ENCODE measurements at regions not wholly inside any gene's neighbourhood (a gene's known extent, or its start where the extent isn't known, plus 50 kb on each side); places are given as distances from the start of the nearest gene placed in this dataset.

DNA sequence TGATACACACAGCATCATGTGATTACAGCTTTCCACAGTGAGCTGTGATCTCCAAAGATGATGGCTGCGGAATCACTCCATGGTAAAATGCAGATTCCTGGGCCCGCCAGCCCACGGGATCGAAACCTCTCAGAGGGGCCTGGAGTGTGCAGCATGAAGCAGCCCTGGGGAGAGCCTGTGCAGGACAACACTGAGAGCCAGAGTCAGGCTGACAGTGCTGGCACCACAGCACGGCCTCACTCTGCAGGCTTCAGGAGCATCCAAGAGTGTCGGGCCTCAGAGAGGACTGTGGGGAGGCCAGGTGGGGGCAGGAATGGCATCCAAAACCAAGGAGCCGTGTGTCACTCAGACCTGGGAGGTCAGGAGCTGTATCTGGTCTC, 533.4 kb downstream of the TCERG1L start:
- no peak for DNase-seq

DNA sequence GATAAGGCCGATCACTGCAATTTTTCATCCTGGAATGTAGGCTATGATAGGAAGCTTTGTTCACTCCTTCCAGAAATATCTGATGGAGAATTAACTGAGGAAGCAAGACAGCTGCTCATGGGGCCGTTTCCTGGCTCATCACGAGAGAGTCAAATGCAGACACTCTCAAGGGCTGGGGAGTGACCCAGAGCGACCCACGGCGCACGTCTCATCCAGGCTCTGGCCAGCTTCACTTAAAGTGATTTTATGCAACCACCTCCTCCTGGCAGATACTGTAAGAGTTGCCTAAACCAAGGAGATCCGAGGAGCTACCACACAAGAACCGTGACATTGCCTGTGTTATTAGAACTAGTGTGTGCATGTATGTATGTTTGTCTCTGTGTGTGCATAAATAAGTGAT, 530.8 kb downstream of the TCERG1L start:
- no peak for DNase-seq

- no peak for DNase-seq
Observed at GRCh38 chr10:130781206-130781605, 530.3 kb downstream of the TCERG1L start.

DNA sequence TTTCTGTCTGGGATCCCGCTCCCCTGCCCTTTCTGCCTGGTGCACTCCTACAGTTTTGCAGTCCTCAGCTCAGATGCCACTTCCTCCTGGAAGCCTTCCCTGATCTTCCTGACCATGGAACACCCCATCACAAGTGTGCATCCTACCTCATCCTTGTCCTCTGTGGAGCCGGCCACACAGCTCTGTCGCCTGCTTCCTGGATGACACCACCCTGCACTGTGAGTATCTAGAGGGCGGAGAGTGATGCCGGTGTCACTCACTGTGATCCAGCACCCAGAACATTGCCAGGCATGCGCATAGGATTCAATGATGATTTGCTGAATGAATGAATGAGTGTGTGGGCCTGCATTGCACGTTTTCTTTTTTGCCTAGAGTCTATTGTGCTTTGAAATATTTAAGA, 529.9 kb downstream of the TCERG1L start:
- no peak for DNase-seq

- no peak for DNase-seq
Observed at GRCh38 chr10:130782467-130782866, 529.1 kb downstream of the TCERG1L start.

DNA sequence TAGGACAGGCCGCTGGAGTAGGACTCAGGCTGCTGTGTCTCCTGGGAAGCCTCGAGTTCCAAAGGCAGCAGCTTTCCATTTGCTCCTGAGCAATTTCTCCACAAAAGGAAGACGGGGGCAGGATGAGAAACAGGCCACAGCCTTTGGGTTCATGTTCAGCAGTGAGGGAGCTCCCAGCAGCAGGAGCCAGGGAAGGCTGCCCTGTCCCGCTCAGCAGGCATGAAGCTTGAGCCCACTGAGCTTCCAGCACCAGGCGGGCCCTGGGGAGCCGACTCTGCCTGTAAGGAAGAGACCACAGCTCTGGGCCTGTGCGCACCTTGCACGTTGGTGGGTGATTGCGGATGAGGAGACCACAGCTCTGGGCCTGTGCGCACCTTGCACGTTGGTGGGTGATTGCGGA, 527.2 kb downstream of the TCERG1L start:
- no peak for DNase-seq

GRCh38 chr10:130786365-130786966, 525.1 kb downstream of the TCERG1L start:
- DNase-seq = no peak

DNA sequence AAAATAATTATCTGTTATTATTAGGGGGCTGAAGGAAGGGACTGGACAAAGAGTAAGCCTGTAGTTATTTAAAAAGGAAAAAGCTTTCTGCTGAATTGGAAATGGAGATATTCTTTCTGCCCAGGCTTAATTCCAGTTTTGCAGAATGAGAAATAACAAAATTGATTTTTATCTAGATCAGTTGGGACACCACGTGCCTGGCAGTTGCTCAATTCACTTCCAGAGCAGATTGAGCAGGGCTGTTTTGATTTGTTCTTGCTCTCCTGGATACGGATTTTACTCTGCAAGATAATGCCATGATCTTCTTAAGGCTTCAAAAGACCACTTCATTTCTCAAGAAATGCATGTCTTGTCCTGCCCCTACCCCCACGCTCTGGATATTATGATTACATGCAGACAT, 524.3 kb downstream of the TCERG1L start:
- no peak for DNase-seq

- no peak for DNase-seq
Observed at GRCh38 chr10:130787821-130788220, 523.7 kb downstream of the TCERG1L start.

DNA sequence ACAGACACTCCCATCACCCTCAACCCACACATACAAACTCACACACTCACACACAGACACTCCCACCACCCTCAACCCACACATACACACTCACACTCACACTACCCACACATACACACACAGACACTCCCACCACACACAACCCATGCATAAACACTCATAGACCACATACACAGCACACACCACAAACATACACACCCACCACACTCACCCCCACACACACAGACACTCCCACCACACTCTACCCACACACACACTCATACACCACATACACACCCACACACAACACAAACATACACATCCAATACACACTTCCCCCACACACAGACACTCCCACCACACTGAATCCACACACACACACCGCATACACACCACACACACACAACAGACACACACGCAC, 521.2 kb downstream of the TCERG1L start:
- DNase-seq = no peak

DNA sequence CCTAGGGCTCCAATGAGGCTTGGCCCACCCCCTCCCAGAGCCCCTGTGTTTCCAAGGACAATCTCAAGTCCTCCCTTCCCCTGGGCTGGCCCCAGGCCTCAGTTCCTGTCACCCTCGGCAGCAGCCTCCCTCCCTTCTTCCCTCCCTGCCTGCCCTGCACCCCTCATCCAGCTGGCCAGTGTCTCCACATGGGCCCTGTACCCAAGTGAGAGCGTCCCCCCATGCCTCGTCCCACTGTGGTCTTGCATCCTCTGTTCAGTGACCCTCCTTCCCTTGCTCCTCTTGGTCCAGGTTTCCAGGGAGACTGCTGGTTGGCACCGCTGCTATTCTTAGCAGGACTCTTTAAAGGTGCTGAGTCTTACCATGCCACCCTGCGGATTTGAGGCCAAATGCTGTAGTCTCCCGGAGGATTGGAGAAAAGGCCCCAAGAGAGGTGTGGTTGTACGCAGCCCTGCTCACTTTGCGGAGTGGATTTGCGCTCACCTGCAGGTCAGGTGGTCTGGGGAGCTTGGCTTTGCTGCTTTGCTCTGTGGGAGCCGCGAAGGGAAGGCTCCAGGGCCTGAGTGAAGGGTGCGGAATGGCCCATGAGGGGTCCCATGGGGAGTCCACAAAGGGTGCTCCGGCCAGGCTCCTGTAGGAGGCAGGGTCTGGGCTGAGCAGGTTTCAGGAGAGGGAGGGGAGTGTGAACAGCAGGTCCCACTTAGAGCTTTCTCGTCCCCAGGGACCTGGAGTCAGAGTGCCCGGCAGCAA, 519.2 kb downstream of the TCERG1L start:
- DNase-seq = no peak

- DNase-seq = no peak
Observed at GRCh38 chr10:130795819-130796218, 515.7 kb downstream of the TCERG1L start.

GRCh38 chr10:130799532-130799931, 512.0 kb downstream of the TCERG1L start:
- DNase-seq = no peak

- no peak for DNase-seq
Observed at GRCh38 chr10:130800281-130800680, 511.2 kb downstream of the TCERG1L start.

- DNase-seq = no peak
Observed at GRCh38 chr10:130801276-130801675, 510.2 kb downstream of the TCERG1L start.

- no peak for DNase-seq
Observed at GRCh38 chr10:130801784-130802183, 509.7 kb downstream of the TCERG1L start.

DNA sequence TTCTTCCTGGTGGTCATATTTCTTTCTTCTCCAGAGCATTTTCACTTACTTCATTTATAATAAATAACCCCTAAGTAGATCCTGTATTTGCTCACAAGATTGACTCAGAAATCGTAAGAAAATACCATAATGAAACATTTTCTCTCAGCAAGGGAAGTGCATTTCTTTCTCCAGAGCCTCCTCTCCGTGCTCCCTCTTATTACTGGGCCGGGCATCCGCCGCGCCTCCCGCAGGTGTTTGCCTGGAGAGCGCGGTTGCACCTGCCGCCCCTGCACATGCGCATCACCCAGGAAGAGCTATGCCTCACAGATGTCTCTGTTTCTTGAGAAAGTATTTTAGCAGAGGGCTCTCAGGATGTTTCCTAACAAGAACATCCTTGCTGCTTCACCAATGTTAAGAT, 509.2 kb downstream of the TCERG1L start:
- no peak for DNase-seq

DNA sequence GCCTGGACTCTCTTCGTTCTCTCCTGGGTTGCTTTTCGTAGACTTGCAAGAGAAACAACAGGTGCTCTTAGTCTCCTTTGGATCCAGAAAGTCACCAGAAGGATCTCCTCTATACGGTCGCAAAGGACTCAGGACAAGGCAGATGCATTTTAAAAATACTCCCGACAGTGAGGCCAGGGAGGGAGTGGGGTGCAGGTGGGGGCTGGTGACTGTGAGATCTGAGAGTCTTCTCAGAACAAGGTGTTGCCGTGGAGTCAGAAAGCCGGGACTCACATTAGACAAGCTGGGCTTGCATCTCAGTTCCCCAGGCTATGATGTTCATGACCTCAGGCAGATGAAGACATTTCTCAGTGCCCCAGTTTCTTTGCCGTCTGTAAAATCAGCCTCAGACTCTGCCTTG, 507.2 kb downstream of the TCERG1L start:
- no peak for DNase-seq

- no peak for DNase-seq
Observed at GRCh38 chr10:130804778-130805634, 506.5 kb downstream of the TCERG1L start.

DNA sequence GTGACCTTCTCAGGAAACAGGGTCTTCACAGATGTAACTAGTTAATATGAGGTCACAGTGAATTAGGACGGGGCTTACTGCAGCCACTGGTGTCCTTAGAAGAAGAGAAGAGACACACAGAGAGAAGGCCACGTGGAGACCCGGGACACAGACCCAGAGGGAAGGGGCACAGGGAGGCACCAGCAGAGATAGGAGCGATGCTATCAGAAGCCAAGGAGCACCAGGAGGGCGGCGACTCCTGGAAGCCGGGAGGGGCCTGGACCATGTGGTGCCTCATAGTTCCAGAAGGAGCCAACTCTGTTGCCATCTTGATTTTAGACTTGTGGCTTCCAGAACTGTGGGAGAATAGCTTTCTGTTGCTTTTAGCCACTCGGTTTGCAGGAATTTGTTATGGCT, 505.9 kb downstream of the TCERG1L start:
- no peak for DNase-seq

DNA sequence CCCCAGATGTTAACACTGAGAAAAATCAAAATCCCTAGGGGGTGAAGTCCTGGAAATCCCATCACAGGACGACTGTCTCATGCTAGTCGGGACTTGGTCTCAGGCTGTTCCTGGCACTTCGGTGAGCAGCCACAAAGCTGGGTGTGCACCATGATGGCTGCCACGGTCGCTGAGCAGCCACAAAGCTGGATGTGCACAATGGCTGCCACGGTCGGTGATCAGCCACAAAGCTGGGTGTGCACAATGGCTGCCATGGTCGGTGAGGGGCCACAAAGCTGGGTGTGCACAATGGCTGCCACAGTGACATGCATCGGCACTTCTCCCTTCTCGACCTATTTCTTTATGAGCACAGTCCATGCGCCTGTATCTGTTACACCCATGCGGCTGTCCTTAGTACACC, 505.1 kb downstream of the TCERG1L start:
- no peak for DNase-seq

DNA sequence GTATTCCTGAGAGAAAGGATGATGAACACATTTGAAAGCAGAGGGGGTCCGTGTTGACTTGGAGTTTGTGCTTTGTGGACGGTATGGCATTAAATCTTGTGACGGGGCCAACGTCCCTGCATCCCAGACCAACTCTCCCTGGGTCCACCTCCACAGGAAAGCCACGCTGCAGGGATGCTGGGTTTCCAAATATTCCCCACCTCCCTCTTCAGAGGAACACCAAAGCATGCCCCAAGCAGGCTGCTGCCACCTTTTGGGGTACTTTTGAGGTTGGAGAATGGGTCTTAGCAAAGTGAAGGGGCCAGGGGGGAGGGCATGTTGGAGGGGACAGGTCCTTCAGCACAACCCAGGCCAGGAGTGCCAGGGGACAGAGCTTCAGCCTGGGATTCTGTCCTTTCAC, 504.4 kb downstream of the TCERG1L start:
- no peak for DNase-seq

DNA sequence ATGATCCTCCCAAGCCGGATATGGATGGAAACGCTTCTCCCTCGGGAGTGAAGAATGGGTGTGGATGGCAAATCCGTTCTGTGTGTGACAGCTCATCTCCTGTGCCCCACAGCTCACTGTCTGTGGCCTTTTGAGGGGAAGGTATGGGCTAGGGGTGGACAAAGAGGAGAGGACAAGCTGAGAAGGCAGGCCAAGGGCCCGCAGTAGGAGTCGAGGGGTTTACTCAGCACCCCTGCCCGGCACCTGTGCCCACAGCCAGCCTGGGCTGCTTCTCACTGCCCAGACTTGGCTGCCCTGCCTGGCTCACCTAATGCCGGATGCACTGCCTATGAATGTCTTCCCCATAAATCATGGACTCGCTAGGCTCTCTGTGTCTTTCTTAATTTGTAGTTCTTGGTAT, 503.8 kb downstream of the TCERG1L start:
- DNase-seq = no peak

DNA sequence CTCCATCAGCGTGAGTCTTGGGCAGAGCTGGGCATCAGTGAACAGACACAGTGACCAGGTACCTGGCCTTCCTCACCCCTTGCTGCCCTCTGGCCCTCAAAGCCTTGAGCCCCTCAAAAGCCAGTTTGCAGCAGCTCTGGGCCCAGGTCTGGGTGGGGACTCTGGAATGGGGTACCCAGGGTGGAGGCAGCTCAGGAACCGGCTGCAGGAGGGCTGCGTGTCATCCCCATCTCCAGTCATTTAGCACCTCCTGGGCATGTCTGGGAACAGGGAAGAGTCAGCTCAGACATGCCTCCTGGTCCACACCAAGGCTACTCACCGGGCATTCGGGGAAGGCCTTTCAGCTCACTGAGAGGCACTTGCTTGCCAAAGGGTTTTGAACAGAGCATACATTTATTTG, 503.3 kb downstream of the TCERG1L start:
- DNase-seq = no peak

All from DMS 273 treated with DMSO at 0.1 percent for 48 hours (cell line).